GM19240 (cell line): ENCODE measurements at regions not wholly inside any gene's neighbourhood (a gene's known extent, or its start where the extent isn't known, plus 50 kb on each side); places are given as distances from the start of the nearest gene placed in this dataset.

Experiments used
- DNase-seq: peaks from one replicate; pipeline ENCODE4 v3.0.0; 2011; ENCODE audit warnings: low spot score; ENCODE audit not compliant: insufficient read length

- DNase-seq = no peak
Measured at GRCh38 chr6:120111001-120111400, 761.4 kb upstream of the MAN1A1 start.

- DNase-seq = no peak
Measured at GRCh38 chr6:120108061-120108795, 758.7 kb upstream of the MAN1A1 start.

- no peak for DNase-seq
Measured at GRCh38 chr6:120103618-120104017, 754.1 kb upstream of the MAN1A1 start.

- DNase-seq = no peak
Measured at GRCh38 chr6:120096696-120097260, 747.2 kb upstream of the MAN1A1 start.

DNA sequence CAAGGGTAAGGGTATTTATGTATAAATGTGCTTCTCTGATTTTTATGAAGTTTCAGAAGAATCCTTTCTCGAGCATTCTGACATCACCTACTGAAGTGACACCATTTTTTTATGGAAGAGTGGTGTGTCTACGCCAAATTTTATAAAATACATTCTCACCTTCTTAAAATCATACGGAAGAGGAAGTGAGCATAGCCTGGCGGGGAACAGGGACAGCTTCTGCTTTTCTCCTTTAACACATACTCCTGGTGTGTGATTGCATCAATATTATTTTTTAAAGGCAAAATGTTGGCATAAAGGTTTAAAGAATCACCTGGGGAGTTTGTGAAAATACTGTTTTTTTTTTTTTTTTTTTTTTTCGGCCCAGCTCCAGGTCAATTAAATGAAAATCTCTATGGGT is 733.6 kb upstream of the MAN1A1 start:
- no peak for DNase-seq

DNA sequence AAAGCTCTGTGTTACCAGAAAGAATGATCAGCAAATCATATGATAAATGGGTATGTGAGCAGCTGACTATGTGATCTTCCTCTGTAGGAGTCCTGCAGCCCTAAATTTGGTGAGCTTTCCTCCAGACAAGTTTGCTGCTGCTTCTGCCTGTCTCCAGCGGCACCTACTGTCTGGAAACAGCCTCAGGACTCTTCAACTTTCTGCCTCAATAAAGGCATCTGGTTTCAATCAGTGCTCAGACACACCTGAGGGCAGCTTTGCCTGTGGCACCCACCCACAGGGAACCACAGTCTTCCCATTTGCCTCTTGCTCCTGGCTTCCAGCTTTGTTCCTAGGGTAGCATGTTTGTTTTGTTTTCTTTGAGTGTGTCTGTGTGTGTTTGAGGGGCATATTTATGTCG is 727.9 kb upstream of the MAN1A1 start:
- DNase-seq = no peak

- DNase-seq = no peak
Measured at GRCh38 chr6:120058410-120058809, 708.8 kb upstream of the MAN1A1 start.

DNA sequence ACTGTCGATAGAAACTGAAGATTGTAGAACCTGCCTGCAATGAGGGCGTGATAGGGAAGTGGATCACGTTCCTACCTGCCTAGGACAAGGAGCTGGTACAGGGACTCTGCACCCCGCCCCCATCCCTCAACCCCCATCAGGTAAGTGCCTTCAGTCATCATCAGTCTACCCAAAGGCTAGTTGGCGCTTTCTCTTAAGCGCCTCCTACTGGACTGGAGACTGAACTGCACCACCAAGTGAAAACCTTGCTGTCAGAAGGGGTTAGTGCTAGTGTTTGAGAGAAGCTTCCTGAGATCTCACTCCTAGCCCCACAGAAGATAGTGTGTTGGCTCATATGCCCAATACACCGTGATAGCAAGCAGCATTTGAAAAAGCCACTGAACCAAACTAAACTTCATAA is 706.5 kb upstream of the MAN1A1 start:
- no peak for DNase-seq

DNA sequence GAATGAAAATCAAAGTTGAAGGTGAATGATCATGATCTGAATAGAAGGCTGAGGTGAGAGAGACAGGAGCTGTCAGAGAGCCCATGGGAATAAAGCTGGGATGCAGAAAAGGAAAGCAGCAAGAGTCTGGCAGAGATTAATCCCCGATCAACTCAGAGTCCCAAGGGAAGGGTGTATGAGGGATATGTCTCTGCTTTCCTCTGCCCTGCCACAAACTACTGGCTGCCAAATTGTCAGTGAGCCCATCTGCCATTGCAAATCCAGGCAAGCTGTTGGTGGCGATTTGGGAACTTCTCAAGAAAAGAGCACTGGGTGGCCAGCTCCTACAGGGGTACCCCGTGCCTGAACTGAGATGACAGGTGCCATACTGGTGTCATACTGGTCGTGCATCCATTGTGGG is 705.5 kb upstream of the MAN1A1 start:
- DNase-seq = no peak

DNA sequence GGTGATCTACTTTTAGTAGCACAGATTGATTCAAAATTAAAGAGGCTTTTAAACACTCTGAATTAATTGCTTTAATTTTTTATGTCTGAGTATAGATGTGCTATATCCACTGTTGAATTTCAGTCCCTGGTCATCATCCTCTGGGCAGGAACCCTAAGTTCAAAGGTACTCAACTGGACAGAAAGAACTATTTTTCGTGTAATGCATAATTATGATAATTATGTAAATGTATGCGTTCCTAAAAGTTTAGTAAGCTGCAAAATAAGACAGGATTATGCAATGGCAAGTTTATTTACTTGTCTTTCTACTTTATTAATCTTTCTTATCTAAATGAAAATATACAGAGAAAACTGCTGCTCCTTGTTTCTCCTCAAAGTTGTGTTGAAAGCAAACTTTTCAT is 690.1 kb upstream of the MAN1A1 start:
- no peak for DNase-seq

DNA sequence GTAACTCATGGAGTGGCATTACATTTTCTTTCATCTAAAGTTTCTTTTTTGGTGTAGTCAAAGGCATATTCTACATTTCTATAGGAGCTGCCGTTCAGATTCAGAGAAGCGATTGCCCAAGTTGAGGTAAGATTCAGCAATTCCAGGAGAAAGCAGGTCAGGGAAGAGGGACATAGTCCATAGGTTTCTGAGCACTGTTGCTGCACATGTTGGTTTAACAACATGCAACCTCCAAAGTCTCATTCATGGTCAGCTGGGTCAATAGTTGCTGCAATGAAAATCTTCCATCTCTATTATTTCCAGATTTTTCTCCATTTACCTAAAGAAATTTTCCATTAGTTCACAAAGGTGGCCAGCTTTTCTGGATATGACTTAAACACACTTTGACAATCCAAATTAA is 682.3 kb upstream of the MAN1A1 start:
- DNase-seq = no peak

DNA sequence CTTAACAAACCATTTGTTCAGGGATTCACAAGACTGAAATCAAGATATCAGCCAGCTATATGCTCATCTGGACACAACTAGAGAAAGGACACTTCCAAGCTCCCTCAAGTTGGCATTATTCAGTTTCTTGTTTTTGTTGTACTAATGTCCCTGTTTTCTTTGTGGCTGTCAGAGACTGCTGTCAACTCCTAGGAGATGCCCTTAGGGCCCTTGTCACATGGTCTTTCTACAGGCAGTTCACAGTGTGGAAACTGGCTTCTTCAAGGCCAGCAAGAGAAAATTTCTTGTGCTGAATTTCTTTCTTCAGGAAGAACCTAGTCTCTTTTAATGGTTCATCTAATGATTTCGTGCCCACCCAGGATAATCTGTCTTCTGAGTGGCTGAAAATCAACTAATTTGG is 677.2 kb upstream of the MAN1A1 start:
- no peak for DNase-seq

GRCh38 chr6:120010075-120010474 is 660.5 kb upstream of the MAN1A1 start:
- DNase-seq = no peak

DNA sequence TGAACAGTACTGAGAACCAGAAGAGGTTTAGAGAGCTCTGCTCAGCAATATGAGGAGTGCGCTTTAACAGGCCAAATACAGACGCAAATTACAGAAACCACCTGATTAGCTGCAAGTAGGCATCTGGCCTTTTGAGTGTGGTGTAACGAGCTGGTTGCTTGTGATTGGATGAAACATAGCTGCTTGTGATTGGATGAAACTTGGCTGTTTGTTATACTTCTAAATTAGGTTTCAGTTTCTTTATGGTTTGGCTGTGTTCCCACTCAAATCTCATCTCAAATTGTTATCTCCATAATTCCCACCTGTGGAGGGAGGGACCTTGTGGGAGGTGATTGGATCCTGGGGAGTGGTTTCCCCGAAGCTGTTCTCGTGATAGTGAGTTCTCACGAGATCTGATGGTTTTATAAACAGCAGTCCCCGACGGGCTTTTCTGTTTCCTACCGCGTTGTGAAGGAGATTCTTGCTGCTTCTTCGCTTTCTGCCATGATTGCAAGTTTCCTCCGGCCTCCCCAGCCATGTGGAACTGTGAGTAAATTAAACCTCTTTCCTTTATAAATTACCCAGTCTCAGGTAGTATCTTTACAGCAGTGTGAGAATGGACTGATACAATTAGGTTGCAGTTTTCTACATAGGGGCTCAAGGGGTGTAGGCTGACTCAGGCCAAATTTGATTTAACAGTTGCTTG is 655.9 kb upstream of the MAN1A1 start:
- DNase-seq = no peak

GRCh38 chr6:119986934-119987549 is 637.5 kb upstream of the MAN1A1 start:
- DNase-seq = no peak

DNA sequence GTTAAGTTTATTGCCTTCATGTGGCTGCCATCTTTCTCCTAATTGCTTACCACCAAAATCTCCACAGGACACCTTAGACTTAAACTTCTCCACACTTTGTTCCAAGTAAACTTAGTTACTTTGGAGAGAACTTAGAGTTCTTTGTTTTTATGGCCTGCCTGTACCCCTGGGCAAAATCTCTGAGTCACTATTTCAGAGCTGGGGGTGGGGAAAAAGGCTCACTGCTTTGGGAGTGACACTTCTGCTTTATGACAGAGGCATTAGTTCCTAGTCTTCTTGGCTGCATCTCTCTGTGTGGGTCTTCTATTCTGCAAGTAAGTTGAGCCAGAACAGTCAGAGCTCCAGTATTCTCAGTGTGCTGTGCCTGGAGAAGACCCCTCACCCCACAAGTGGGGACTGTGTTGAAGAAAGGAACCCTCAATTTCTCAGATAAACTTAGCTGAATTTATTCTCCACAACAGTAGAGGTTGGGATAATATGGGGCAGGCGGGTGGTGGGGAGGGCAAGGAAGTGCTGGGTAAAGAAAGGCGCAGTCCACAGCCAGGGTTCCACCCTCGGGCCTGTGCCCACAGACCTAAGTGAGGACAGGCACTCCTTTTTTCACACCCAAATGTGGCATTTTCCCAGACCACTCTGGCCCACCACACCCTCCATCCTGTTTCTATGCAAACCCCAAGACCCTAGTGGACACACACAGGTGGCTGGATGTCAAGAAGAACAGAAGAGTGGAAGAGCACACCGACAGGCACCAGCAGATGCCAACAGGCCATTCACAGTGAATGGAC is 636.6 kb upstream of the MAN1A1 start:
- DNase-seq = no peak

DNA sequence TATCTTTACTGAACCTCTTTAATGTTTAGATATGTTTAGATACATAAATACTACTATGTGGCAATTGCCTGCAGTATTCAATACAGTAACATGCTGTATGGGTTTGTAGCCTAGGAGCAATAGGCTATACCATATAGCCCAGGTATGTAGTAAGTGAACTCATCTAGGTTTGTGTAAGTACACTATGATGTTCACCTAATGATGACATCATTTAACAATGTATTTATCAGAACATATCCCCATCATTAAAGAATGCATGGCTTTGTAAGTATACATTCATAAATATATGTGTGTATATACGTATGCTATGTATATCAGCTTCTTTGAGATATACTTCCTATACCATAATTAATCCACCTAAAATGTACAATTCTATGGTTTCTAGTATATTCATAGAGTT is 631.2 kb upstream of the MAN1A1 start:
- DNase-seq = no peak

DNA sequence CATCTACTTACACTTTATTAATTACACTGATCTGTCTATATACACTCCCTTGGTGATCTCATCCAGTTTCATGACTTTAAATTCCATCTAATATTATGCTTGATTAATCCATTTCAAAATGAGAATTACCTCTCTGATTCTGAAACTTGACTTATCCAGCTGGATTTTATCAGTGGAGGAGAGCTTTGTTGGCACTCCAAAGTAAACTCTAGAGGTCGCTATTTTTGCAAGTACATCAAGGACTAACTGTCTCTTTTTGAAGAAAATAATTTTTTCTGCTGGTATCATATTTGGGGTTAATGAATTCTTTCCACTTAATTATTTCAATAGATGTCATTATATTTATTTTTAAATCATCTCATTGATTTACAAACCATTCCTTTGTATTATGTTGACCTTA is 630.3 kb upstream of the MAN1A1 start:
- DNase-seq = no peak

DNA sequence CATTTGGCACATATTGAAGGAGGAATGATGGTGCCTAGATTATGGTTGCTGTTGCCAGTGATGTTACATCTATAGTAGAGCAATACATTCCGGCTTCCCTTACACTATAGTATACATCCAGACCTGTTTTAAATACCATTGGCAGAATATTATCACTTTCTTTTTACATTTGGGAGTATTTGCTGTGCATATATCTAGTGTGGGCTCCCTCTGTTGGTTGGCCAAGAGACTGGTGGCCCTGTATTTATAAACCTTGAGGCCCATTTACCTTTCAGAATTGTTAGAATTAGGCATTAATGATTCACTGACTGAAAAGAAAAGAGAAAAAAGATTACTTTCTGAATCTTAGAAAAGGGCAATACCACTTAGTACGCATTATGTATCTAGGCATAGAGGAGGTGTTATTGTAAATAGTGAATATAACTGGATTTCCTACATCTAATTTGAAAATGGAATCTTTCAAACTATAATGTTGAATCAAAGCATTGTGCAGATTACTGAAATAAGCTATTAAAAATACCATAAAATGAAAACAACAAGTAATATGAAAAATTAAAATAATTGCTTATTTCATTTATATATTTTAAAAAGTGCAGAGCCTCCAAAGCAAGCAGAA is 628.8 kb upstream of the MAN1A1 start:
- DNase-seq = no peak

DNA sequence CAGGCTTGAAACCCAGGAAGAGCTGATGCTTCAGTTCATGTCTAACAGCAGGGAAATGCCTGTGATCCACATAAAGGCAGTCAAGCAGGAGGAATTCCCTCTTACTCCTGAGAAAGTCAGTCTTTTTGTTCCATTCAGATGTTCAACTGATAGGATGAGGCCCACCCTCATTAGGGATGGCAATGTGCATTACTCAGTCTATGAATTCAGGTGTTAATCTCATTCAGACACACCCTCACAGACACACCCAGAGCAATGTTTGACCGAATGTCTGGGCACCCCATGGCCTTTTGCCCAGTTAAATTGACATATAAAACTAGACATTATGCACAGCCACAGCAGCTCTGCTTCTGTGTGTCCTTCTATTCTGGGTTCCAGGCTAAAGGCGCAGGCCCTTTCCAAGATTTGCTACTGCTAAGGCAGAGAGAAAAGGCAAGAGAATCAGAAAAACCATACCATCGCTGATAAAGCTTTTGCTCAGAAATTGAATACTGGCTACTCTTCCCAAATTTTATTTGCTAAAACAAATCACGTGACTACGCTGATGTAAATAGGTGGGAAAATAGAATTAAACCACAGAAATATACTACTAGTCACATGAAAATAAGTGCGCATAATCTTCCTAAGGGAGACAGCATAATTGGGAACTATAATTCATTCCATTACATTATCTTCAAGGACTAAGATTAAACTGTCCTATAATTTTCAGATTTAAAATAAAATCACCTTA is 625.0 kb upstream of the MAN1A1 start:
- no peak for DNase-seq

DNA sequence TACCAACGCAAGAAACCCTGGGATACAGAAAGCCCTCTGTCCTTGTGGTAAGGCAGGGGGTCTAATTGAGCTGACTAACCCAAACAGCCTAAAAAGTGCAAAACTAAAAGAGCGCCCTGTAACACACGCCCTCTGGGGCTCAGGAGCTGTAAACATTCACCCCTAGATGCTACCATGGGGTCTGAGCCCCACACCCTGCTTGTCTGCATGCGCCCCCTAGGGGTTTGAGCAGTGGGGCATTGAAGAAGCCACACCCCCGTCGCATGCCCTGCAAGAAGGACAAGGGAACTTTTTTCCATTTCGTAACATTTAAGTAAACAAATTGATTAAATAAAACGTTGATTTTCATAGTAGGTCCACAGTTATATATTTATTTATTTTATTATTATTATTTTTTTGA is 616.9 kb upstream of the MAN1A1 start:
- DNase-seq = no peak
